H1 (cell line): ENCODE measurements at regions not wholly inside any gene's neighbourhood (a gene's known extent, or its start where the extent isn't known, plus 50 kb on each side); places are given as distances from the start of the nearest gene placed in this dataset.

Experiments used
- CTCF ChIA-PET: fragments of 300-600 bp; sonication (Branson Sonifier 250); formaldehyde crosslinking; loops from one replicate; lab custom pipeline; 2021; ENCODE audit not compliant: partially characterized antibody; lab: Charles Lee
- POLR2A ChIA-PET: fragments of 300-600 bp; sonication (Branson Sonifier 250); formaldehyde crosslinking; loops from one replicate; lab custom pipeline; 2021; ENCODE audit warnings: inconsistent platforms; ENCODE audit not compliant: partially characterized antibody; lab: Charles Lee
- DNase-seq, 2 experiments: peaks; one replicate each; pipeline versions ENCODE4 v3.0.0 to v3.0.0-alpha.2; 2010 to 2022; ENCODE audit warnings: low spot score in 2 of 2, low read depth in 1 of 2, mixed read lengths in 1 of 2
- FAIRE-seq: peaks from 2 replicates; lab custom pipeline; 2011; peaks lifted over from hg19 to GRCh38; lab: Jason Lieb, UNC
- H2AFZ ChIP-seq: 2 replicates; pipeline ENCODE4 v1.8.1; 2012; ENCODE audit warnings: low read length, inconsistent platforms
- H2AK5ac ChIP-seq: 2 replicates; pipeline ENCODE4 v1.6.1; 2013; ENCODE audit warnings: low read depth, low read length
- H2BK120ac ChIP-seq: replicated peaks from 2 replicates; pipeline ENCODE3; 2013; ENCODE audit warnings: low read depth, low read length, inconsistent platforms
- H2BK12ac ChIP-seq: 2 replicates; pipeline ENCODE4 v1.6.1; 2013; ENCODE audit warnings: low read depth, low read length
- H2BK15ac ChIP-seq: 2 replicates; pipeline ENCODE4 v1.6.1; 2013; ENCODE audit warnings: low read length
- H2BK20ac ChIP-seq: 2 replicates; pipeline ENCODE4 v1.6.1; 2013; ENCODE audit warnings: low read length
- H2BK5ac ChIP-seq: 2 replicates; pipeline ENCODE4 v1.6.1; 2013; ENCODE audit warnings: low read depth, low read length
- H3K14ac ChIP-seq: 2 replicates; pipeline ENCODE4 v1.6.1; 2013; ENCODE audit warnings: inconsistent platforms; ENCODE audit not compliant: insufficient read length
- H3K18ac ChIP-seq: 2 replicates; pipeline ENCODE4 v1.6.1; 2013; ENCODE audit warnings: low read length; ENCODE audit errors: extremely low read depth
- H3K23ac ChIP-seq: 2 replicates; pipeline ENCODE4 v1.6.1; 2013; ENCODE audit warnings: inconsistent platforms; ENCODE audit not compliant: insufficient read length
- H3K23me2 ChIP-seq: 2 replicates; pipeline ENCODE4 v1.6.1; 2013; ENCODE audit warnings: low read depth, low read length
- H3K27ac ChIP-seq: 2 replicates; pipeline ENCODE4 v1.6.1; 2011; ENCODE audit warnings: low read depth, low read length, inconsistent platforms
- H3K27me3 ChIP-seq, 4 experiments: replicated peaks in 1 of 4; 1 replicate in 1 of 4; 2 replicates in 3 of 4; pipeline versions ENCODE4 v1.6.1 to v1.8.1; 2011 to 2013; ENCODE audit warnings: low read length in 3 of 4, mild to moderate bottlenecking in 3 of 4, inconsistent platforms in 2 of 4, mixed read lengths in 2 of 4, moderate library complexity in 1 of 4; ENCODE audit not compliant: control insufficient read depth in 3 of 4, insufficient read depth in 3 of 4; ENCODE audit errors: extremely low read depth in 1 of 4
- H3K36me3 ChIP-seq, 4 experiments: 2 replicates each; pipeline versions ENCODE4 v1.6.1 to v1.8.1; 2011 to 2013; ENCODE audit warnings: mild to moderate bottlenecking in 4 of 4, low read length in 3 of 4, moderate library complexity in 2 of 4, control low read depth in 1 of 4, inconsistent platforms in 1 of 4; ENCODE audit not compliant: insufficient read depth in 4 of 4, control insufficient read depth in 2 of 4
- H3K4ac ChIP-seq: replicated peaks from 2 replicates; pipeline ENCODE3; 2013; ENCODE audit warnings: low read length, low read depth, mixed read lengths, inconsistent platforms; ENCODE audit not compliant: insufficient read length
- H3K4me1 ChIP-seq, 4 experiments: replicated peaks in 1 of 4; 1 replicate in 1 of 4; 2 replicates in 3 of 4; pipeline versions ENCODE4 v1.6.1 to v1.8.1; 2011 to 2013; ENCODE audit warnings: low read length in 3 of 4, inconsistent platforms in 2 of 4, mixed read lengths in 1 of 4; ENCODE audit not compliant: insufficient read depth in 4 of 4, control insufficient read depth in 3 of 4
- H3K4me2 ChIP-seq, 2 experiments: 2 replicates each; pipeline versions ENCODE4 v1.6.1 to v1.8.1; 2011 to 2013; ENCODE audit warnings: low read depth in 2 of 2, low read length in 2 of 2, control low read depth in 1 of 2, inconsistent platforms in 1 of 2, mild to moderate bottlenecking in 1 of 2; ENCODE audit not compliant: insufficient read depth in 1 of 2
- H3K4me3 ChIP-seq, 4 experiments: fragments of 200-600, 300-600 bp in 1 of 4; sonication (generic), shearing (Covaris generic), sonication (Bioruptor Twin) in 1 of 4; 2 replicates each; pipeline versions ENCODE4 v1.5.1 to v1.8.1; 2011 to 2016; ENCODE audit warnings: low read length in 4 of 4, low read depth in 3 of 4, control low read depth in 2 of 4, inconsistent platforms in 2 of 4, mild to moderate bottlenecking in 2 of 4, mixed read lengths in 1 of 4, moderate library complexity in 1 of 4; ENCODE audit not compliant: insufficient read depth in 2 of 4; ENCODE audit errors: extremely low read depth in 1 of 4
- H3K56ac ChIP-seq: replicated peaks from 2 replicates; pipeline ENCODE3; 2013; ENCODE audit warnings: low read depth, mild to moderate bottlenecking, mixed read lengths, low read length, inconsistent platforms; ENCODE audit not compliant: insufficient read length
- H3K79me1 ChIP-seq: 2 replicates; pipeline ENCODE4 v1.6.1; 2013; ENCODE audit warnings: low read depth, low read length, control low read depth
- H3K79me2 ChIP-seq, 2 experiments: 2 replicates each; pipeline versions ENCODE4 v1.6.1 to v1.8.1; 2012 to 2013; ENCODE audit warnings: low read length in 2 of 2, mild to moderate bottlenecking in 2 of 2, inconsistent platforms in 1 of 2; ENCODE audit not compliant: insufficient read depth in 2 of 2, control insufficient read depth in 1 of 2
- H3K9ac ChIP-seq, 4 experiments: replicated peaks in 1 of 4; 1 replicate in 1 of 4; 2 replicates in 3 of 4; pipeline versions ENCODE4 v1.6.1 to v1.8.1; 2011 to 2013; ENCODE audit warnings: low read depth in 3 of 4, low read length in 3 of 4, control low read depth in 2 of 4, mild to moderate bottlenecking in 2 of 4, moderate library complexity in 2 of 4, inconsistent platforms in 1 of 4; ENCODE audit errors: extremely low read depth in 1 of 4
- H3K9me3 ChIP-seq, 2 experiments: 2 replicates each; pipeline versions ENCODE4 v1.6.1 to v1.8.1; 2012 to 2013; ENCODE audit warnings: mild to moderate bottlenecking in 2 of 2, moderate library complexity in 2 of 2, control low read depth in 1 of 2, inconsistent platforms in 1 of 2, low read depth in 1 of 2, low read length in 1 of 2, mixed read lengths in 1 of 2; ENCODE audit not compliant: insufficient read depth in 2 of 2
- H4K20me1 ChIP-seq, 2 experiments: replicated peaks in 1 of 2; 2 replicates each; pipeline versions ENCODE3 to v1.8.1; 2011 to 2013; ENCODE audit warnings: inconsistent platforms in 2 of 2, low read length in 2 of 2, mild to moderate bottlenecking in 1 of 2; ENCODE audit not compliant: insufficient read depth in 2 of 2, control insufficient read depth in 1 of 2
- H4K5ac ChIP-seq: 2 replicates; pipeline ENCODE4 v1.6.1; 2013; ENCODE audit warnings: low read length, low read depth, mixed read lengths, inconsistent platforms; ENCODE audit not compliant: insufficient read length
- H4K8ac ChIP-seq: 2 replicates; pipeline ENCODE4 v1.8.0; 2013; ENCODE audit warnings: mild to moderate bottlenecking, moderate library complexity, low read length, inconsistent platforms; ENCODE audit not compliant: insufficient read depth; ENCODE audit errors: extremely low read depth
- H4K91ac ChIP-seq: replicated peaks from 2 replicates; pipeline ENCODE3; 2013; ENCODE audit warnings: low read length, mixed read lengths, inconsistent platforms; ENCODE audit not compliant: insufficient read length
- GTF2F1 ChIP-seq: IDR thresholded peaks from 2 replicates; pipeline ENCODE4 v1.6.1; 2012; ENCODE audit warnings: low read depth, low read length, improper control_type of control experiment, borderline replicate concordance
- TAF7 ChIP-seq: optimal IDR thresholded peaks from 2 replicates; pipeline ENCODE3; 2011; ENCODE audit warnings: low read depth, mild to moderate bottlenecking, inconsistent platforms, low read length, moderate library complexity, borderline replicate concordance
- ZNF274 ChIP-seq: IDR thresholded peaks from 2 replicates; pipeline ENCODE4 v1.7.0; 2012; ENCODE audit warnings: low read length, borderline replicate concordance; ENCODE audit errors: extremely low read depth
- WGBS, 2 experiments: shearing (Covaris generic) in 1 of 2; methylation state at CpG; one replicate each; pipeline versions ENCODE4 v1.1.6 to v1.1.7; 2013 to 2015; ENCODE audit warnings: low lambda C conversion rate in 2 of 2, mixed read lengths in 2 of 2, inconsistent platforms in 1 of 2, low coverage in 1 of 2, missing lambda C conversion rate in 1 of 2; ENCODE audit not compliant: insufficient replicate concordance in 2 of 2, insufficient coverage in 1 of 2, insufficient read length in 1 of 2; ENCODE audit errors: extremely low coverage in 1 of 2, missing lambda C conversion rate in 1 of 2; 5-methylcytosine and 5-hydroxymethylcytosine counted together

GRCh38 chr4:19650903-19651864 is 600.5 kb upstream of the SLIT2 start:
- FAIRE-seq = no peak
- POLR2A ChIA-PET = no interaction called here
- no peak overlapping the region for H3K14ac ChIP-seq
- no peak overlapping the region for H2BK5ac ChIP-seq
- no peak overlapping the region for H2BK12ac ChIP-seq
- H3K4me1 ChIP-seq = no peaks in the 10 kb centered on the region
- no peak overlapping the region for H2AK5ac ChIP-seq
- H4K91ac ChIP-seq = no peak overlapping the region
- no peaks in the 10 kb centered on the region for H3K27me3 ChIP-seq
- H4K20me1 ChIP-seq = no peaks in the 10 kb centered on the region
- H3K56ac ChIP-seq = no peak overlapping the region
- no peak overlapping the region for H4K5ac ChIP-seq
- no peaks in the 10 kb centered on the region for H3K36me3 ChIP-seq
- no peak overlapping the region for H3K23ac ChIP-seq
- WGBS, 2 experiments = 93% methylated on average over 6 of the region's 6 CpGs; no CpG with 5 or more reads in 1 of the 2 experiments
- no peaks in the 10 kb centered on the region for H3K79me1 ChIP-seq
- H3K4ac ChIP-seq = no peak overlapping the region
- no peak overlapping the region for H3K9ac ChIP-seq
- H2AFZ ChIP-seq = no peak overlapping the region
- no peak overlapping the region for H3K4me3 ChIP-seq
- H3K9me3 ChIP-seq = no peaks in the 10 kb centered on the region
- no peak overlapping the region for H2BK20ac ChIP-seq
- CTCF ChIA-PET = no interaction called here
- no peak overlapping the region for H3K27ac ChIP-seq
- TF ChIP-seq TAF7 (no peak), GTF2F1 (no peak), ZNF274 (no peak)
- H3K79me2 ChIP-seq = no peaks in the 10 kb centered on the region
- DNase-seq = no peak
- H3K4me2 ChIP-seq = no peak overlapping the region
- H3K18ac ChIP-seq = no peak overlapping the region
- no peak overlapping the region for H2BK120ac ChIP-seq
- H4K8ac ChIP-seq = no peak overlapping the region
- no peaks in the 10 kb centered on the region for H3K23me2 ChIP-seq
- no peak overlapping the region for H2BK15ac ChIP-seq
